ENCODE measurements at regions not wholly inside any gene's neighbourhood (a gene's known extent, or its start where the extent isn't known, plus 50 kb on each side); places are given as distances from the start of the nearest gene placed in this dataset.

- H3K27me3 Mint-ChIP-seq: peaks cover 2% of the 10 kb centered on the region
- H3K36me3 Mint-ChIP-seq: no peaks in the 10 kb centered on the region
Observed at GRCh38 chr21:35882791-35883240, 177.5 kb downstream of the SETD4 start.

GRCh38 chr21:35873441-35873840, 186.9 kb downstream of the SETD4 start:
- Mint-ChIP-seq H3K9me3 (no peaks in the 10 kb centered on the region), H3K27ac (no peak overlapping the region), H3K4me3 (no peak overlapping the region), H3K4me1 (no peaks in the 10 kb centered on the region), H3K36me3 (peaks cover 2% of the 10 kb centered on the region), H3K27me3 (peaks cover 10% of the 10 kb centered on the region)

More at GRCh38 chr21:35882791-35883240, 177.5 kb downstream of the SETD4 start:
- Mint-ChIP-seq H3K4me1 (no peaks in the 10 kb centered on the region), H3K27ac (no peak overlapping the region), H3K9me3 (no peaks in the 10 kb centered on the region), H3K4me3 (no peak overlapping the region)

- no peak overlapping the region for H3K4me3 Mint-ChIP-seq
- H3K4me1 Mint-ChIP-seq: no peaks in the 10 kb centered on the region
- H3K27ac Mint-ChIP-seq: no peak overlapping the region
- peaks cover 9% of the 10 kb centered on the region for H3K27me3 Mint-ChIP-seq
- H3K9me3 Mint-ChIP-seq: no peaks in the 10 kb centered on the region
- H3K36me3 Mint-ChIP-seq: peaks cover 3% of the 10 kb centered on the region
Observed at GRCh38 chr21:35871906-35872305, 188.4 kb downstream of the SETD4 start.

GRCh38 chr21:35868869-35869223, 191.5 kb downstream of the SETD4 start:
- no peak overlapping the region for H3K27ac Mint-ChIP-seq
- H3K9me3 Mint-ChIP-seq: no peaks in the 10 kb centered on the region
- no peak overlapping the region for H3K4me3 Mint-ChIP-seq
- H3K4me1 Mint-ChIP-seq: no peaks in the 10 kb centered on the region
- peaks cover 1% of the 10 kb centered on the region for H3K36me3 Mint-ChIP-seq
- peaks cover 4% of the 10 kb centered on the region for H3K27me3 Mint-ChIP-seq

GRCh38 chr21:35868005-35868868, 192.1 kb downstream of the SETD4 start:
- Mint-ChIP-seq H3K4me3 (no peak overlapping the region), H3K27me3 (peaks cover 4% of the 10 kb centered on the region), H3K36me3 (peaks cover 1% of the 10 kb centered on the region), H3K27ac (no peak overlapping the region), H3K4me1 (no peaks in the 10 kb centered on the region), H3K9me3 (no peaks in the 10 kb centered on the region)

- Mint-ChIP-seq H3K27me3 (peaks cover 2% of the 10 kb centered on the region), H3K9me3 (no peaks in the 10 kb centered on the region), H3K4me1 (no peaks in the 10 kb centered on the region), H3K4me3 (no peak overlapping the region), H3K36me3 (peaks cover 1% of the 10 kb centered on the region), H3K27ac (no peak overlapping the region)
Observed at GRCh38 chr21:35864039-35864438, 196.3 kb downstream of the SETD4 start.

- Mint-ChIP-seq H3K4me1 (no peaks in the 10 kb centered on the region), H3K4me3 (no peak overlapping the region), H3K36me3 (peaks cover 1% of the 10 kb centered on the region), H3K27ac (no peak overlapping the region), H3K27me3 (peaks cover 4% of the 10 kb centered on the region), H3K9me3 (no peaks in the 10 kb centered on the region)
Observed at GRCh38 chr21:35862969-35863368, 197.4 kb downstream of the SETD4 start.

- no peak overlapping the region for H3K4me3 Mint-ChIP-seq
- H3K36me3 Mint-ChIP-seq: no peaks in the 10 kb centered on the region
- H3K27ac Mint-ChIP-seq: no peak overlapping the region
- no peaks in the 10 kb centered on the region for H3K9me3 Mint-ChIP-seq
- H3K27me3 Mint-ChIP-seq: peaks cover 4% of the 10 kb centered on the region
- no peaks in the 10 kb centered on the region for H3K4me1 Mint-ChIP-seq
Observed at GRCh38 chr21:35861661-35862060, 198.7 kb downstream of the SETD4 start.

- H3K4me1 Mint-ChIP-seq: no peaks in the 10 kb centered on the region
- peaks cover 4% of the 10 kb centered on the region for H3K27me3 Mint-ChIP-seq
- H3K36me3 Mint-ChIP-seq: no peaks in the 10 kb centered on the region
- no peaks in the 10 kb centered on the region for H3K9me3 Mint-ChIP-seq
- H3K4me3 Mint-ChIP-seq: no peak overlapping the region
- H3K27ac Mint-ChIP-seq: no peak overlapping the region
Observed at GRCh38 chr21:35860189-35860869, 200.0 kb downstream of the SETD4 start.

- no peak overlapping the region for H3K4me3 Mint-ChIP-seq
- H3K36me3 Mint-ChIP-seq: no peaks in the 10 kb centered on the region
- H3K9me3 Mint-ChIP-seq: no peaks in the 10 kb centered on the region
- H3K4me1 Mint-ChIP-seq: no peaks in the 10 kb centered on the region
- H3K27me3 Mint-ChIP-seq: peaks cover 4% of the 10 kb centered on the region
- H3K27ac Mint-ChIP-seq: no peak overlapping the region
Observed at GRCh38 chr21:35859677-35860076, 200.6 kb downstream of the SETD4 start.

GRCh38 chr21:35857095-35857494, 203.2 kb downstream of the SETD4 start:
- no peaks in the 10 kb centered on the region for H3K36me3 Mint-ChIP-seq
- no peaks in the 10 kb centered on the region for H3K9me3 Mint-ChIP-seq
- no peak overlapping the region for H3K27ac Mint-ChIP-seq
- peaks cover 2% of the 10 kb centered on the region for H3K27me3 Mint-ChIP-seq
- H3K4me1 Mint-ChIP-seq: no peaks in the 10 kb centered on the region
- H3K4me3 Mint-ChIP-seq: no peak overlapping the region

GRCh38 chr21:35855484-35855883, 204.8 kb downstream of the SETD4 start:
- no peaks in the 10 kb centered on the region for H3K4me1 Mint-ChIP-seq
- H3K4me3 Mint-ChIP-seq: no peak overlapping the region
- H3K9me3 Mint-ChIP-seq: no peaks in the 10 kb centered on the region
- H3K27me3 Mint-ChIP-seq: peaks cover 2% of the 10 kb centered on the region
- no peaks in the 10 kb centered on the region for H3K36me3 Mint-ChIP-seq
- H3K27ac Mint-ChIP-seq: no peak overlapping the region

GRCh38 chr21:35854281-35854680, 206.0 kb downstream of the SETD4 start:
- Mint-ChIP-seq H3K27me3 (peaks cover 2% of the 10 kb centered on the region), H3K4me1 (no peaks in the 10 kb centered on the region), H3K27ac (no peak overlapping the region), H3K4me3 (no peak overlapping the region), H3K9me3 (no peaks in the 10 kb centered on the region), H3K36me3 (no peaks in the 10 kb centered on the region)

- no peaks in the 10 kb centered on the region for H3K9me3 Mint-ChIP-seq
- H3K4me1 Mint-ChIP-seq: no peaks in the 10 kb centered on the region
- no peak overlapping the region for H3K27ac Mint-ChIP-seq
- H3K27me3 Mint-ChIP-seq: peaks cover 1% of the 10 kb centered on the region
- no peaks in the 10 kb centered on the region for H3K36me3 Mint-ChIP-seq
- no peak overlapping the region for H3K4me3 Mint-ChIP-seq
Observed at GRCh38 chr21:35853321-35854239, 206.7 kb downstream of the SETD4 start.

GRCh38 chr21:35852820-35853219, 207.5 kb downstream of the SETD4 start:
- no peaks in the 10 kb centered on the region for H3K4me1 Mint-ChIP-seq
- no peak overlapping the region for H3K27ac Mint-ChIP-seq
- H3K4me3 Mint-ChIP-seq: no peak overlapping the region
- H3K36me3 Mint-ChIP-seq: no peaks in the 10 kb centered on the region
- no peaks in the 10 kb centered on the region for H3K9me3 Mint-ChIP-seq
- H3K27me3 Mint-ChIP-seq: no peaks in the 10 kb centered on the region

All from activated naive CD4-positive, alpha-beta T cell treated with anti-CD3 and anti-CD28 coated beads, Interleukin-2, amount 50 U/mL, for 24 hours (primary cell).